ENCODE measurements at regions not wholly inside any gene's neighbourhood (a gene's known extent, or its start where the extent isn't known, plus 50 kb on each side); places are given as distances from the start of the nearest gene placed in this dataset.
"Not testable (repeated sequence)": the region's sequence is repeated elsewhere in the genome, so short reads cannot be mapped to it uniquely, and the experiment has no call there.

- H3K27ac ChIP-seq = no peak overlapping the region
- no peak overlapping the region for H3K4me2 ChIP-seq
- TF ChIP-seq Cebpa-rat (IDR thresholded peaks at IDR 0.05) = no peak
- H3K4me3 ChIP-seq = no peak overlapping the region
- H3K36me3 ChIP-seq = peaks cover 18% of the 10 kb centered on the region; the same call in 1 of the 2 replicates
- H3K9me3 ChIP-seq = no peaks in the 10 kb centered on the region
- no peak overlapping the region for H3K9ac ChIP-seq
- peaks cover 31% of the 10 kb centered on the region for H3K4me1 ChIP-seq
- peaks cover 94% of the 10 kb centered on the region for H4K20me1 ChIP-seq
- H3K27me3 ChIP-seq = no peaks in the 10 kb centered on the region
Observed at GRCh38 chr17:30720013-30720471, 104.5 kb downstream of the CRLF3 start.

DNA sequence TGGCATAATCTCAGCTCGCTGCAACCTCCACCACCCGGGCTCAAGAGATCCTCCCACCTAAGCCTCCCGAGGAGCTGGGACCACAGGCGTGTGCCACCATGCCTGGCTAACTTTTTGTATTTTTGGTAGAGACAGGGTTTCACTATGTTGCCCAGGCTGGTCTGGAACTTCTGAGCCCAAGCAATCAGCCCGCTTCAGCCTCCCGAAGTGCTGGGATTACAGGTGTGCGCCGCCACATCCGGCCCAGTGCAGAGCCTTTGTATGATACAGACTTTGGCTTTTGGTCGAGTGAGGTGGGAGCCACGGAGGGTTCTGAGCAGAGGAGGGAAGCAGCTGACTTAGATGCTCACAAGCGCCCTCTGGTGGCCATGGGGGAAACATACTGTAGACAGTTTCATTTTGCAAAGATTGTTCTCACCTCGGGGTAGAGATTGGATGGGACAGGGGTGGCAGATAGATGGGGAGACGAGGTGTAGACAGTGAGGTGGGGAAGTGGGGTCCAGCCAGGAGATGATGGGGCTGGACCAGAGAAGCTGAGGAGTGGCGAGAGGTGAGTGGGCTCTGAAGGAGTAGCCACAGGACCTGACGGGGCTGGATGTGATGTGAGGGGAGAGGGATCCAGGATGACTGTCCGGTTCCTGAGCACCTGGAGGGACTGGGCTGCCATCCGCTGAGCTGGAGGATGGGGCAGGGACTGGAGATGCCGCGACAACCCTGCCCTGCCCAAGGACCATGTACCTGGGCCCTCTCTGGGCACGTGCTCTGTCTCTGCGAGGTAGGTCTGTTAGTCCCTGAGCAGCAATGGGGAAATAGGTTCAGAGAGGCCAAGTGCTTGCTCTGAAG lies 105.1 kb downstream of the CRLF3 start:
- not testable (repeated sequence) for H3K9ac ChIP-seq, H3K9me3 ChIP-seq, H3K4me2 ChIP-seq, H3K4me3 ChIP-seq, H3K27ac ChIP-seq, H3K27me3 ChIP-seq
- Histone ChIP-seq H4K20me1 (peaks cover 100% of the 10 kb centered on the region), H3K4me1 (peaks cover 38% of the 10 kb centered on the region), H3K36me3 (peaks cover 18% of the 10 kb centered on the region; the same call in 1 of the 2 replicates)

DNA sequence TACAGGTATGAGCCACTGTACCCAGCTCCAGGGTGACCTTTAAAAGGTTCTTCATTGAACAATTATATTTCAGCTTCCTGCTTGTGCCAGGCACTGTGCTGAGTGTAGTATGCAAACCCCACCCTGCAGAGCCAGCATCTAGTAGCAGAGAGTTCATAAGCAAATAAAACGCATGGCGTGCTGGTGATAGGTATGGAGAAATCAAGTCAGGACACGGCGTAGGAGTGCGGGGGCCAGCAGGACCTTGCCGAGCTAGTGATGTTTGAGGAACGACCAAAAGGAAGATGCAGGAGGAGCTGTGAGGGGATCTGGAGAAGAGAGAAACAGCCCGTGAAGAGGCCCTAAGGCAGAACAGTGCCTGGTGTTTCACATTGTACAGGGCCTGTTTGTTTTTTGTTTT lies 105.8 kb downstream of the CRLF3 start:
- Histone ChIP-seq H3K36me3 (peaks cover 18% of the 10 kb centered on the region; the same call in 1 of the 2 replicates), H3K4me1 (peaks cover 44% of the 10 kb centered on the region), H4K20me1 (peaks cover 100% of the 10 kb centered on the region)
- H3K27ac ChIP-seq, H3K4me2 ChIP-seq, H3K27me3 ChIP-seq, H3K9me3 ChIP-seq, H3K4me3 ChIP-seq, H3K9ac ChIP-seq: not testable (repeated sequence)

DNA sequence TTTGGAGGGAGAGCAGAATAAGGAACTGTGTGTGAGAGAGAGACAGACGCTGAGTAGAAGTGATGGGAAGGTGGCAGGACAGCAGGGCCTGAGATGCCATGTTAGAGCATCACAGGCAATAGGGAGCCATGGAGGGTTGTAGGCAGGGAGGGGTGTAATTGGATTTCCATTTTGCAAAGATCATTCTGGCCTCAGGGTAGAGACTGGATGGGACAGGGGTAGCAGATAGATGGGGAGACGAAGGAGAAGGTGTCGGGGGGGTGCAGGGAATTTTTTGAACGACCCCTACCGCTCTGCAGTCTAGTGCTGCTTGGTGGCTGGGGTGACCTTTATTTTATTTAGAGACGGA lies 106.4 kb downstream of the CRLF3 start:
- not testable (repeated sequence) for H3K4me2 ChIP-seq, H3K9ac ChIP-seq, H3K27me3 ChIP-seq, H3K4me3 ChIP-seq, H3K27ac ChIP-seq, H3K9me3 ChIP-seq
- peaks cover 18% of the 10 kb centered on the region; the same call in 1 of the 2 replicates for H3K36me3 ChIP-seq
- peaks cover 44% of the 10 kb centered on the region for H3K4me1 ChIP-seq
- H4K20me1 ChIP-seq = peaks cover 100% of the 10 kb centered on the region

GRCh38 chr17:30717291-30718098 lies 107.0 kb downstream of the CRLF3 start:
- Histone ChIP-seq H3K27ac (no peak overlapping the region), H3K9me3 (no peaks in the 10 kb centered on the region), H3K36me3 (peaks cover 18% of the 10 kb centered on the region; the same call in 1 of the 2 replicates), H3K9ac (no peak overlapping the region), H3K4me2 (no peak overlapping the region), H3K4me3 (no peak overlapping the region), H3K27me3 (no peaks in the 10 kb centered on the region), H4K20me1 (peaks cover 100% of the 10 kb centered on the region), H3K4me1 (peaks cover 44% of the 10 kb centered on the region)
- no peak for TF ChIP-seq Cebpa-rat (IDR thresholded peaks at IDR 0.05)

- no peak overlapping the region for H3K4me2 ChIP-seq
- peaks cover 18% of the 10 kb centered on the region; the same call in 1 of the 2 replicates for H3K36me3 ChIP-seq
- no peak for TF ChIP-seq Cebpa-rat (IDR thresholded peaks at IDR 0.05)
- H3K4me1 ChIP-seq = peaks cover 44% of the 10 kb centered on the region
- H3K9me3 ChIP-seq = no peaks in the 10 kb centered on the region
- H4K20me1 ChIP-seq = peaks cover 100% of the 10 kb centered on the region
- H3K4me3 ChIP-seq = no peak overlapping the region
- H3K27me3 ChIP-seq = no peaks in the 10 kb centered on the region
- no peak overlapping the region for H3K27ac ChIP-seq
- H3K9ac ChIP-seq = no peak overlapping the region
Observed at GRCh38 chr17:30716461-30717290, 107.8 kb downstream of the CRLF3 start.

DNA sequence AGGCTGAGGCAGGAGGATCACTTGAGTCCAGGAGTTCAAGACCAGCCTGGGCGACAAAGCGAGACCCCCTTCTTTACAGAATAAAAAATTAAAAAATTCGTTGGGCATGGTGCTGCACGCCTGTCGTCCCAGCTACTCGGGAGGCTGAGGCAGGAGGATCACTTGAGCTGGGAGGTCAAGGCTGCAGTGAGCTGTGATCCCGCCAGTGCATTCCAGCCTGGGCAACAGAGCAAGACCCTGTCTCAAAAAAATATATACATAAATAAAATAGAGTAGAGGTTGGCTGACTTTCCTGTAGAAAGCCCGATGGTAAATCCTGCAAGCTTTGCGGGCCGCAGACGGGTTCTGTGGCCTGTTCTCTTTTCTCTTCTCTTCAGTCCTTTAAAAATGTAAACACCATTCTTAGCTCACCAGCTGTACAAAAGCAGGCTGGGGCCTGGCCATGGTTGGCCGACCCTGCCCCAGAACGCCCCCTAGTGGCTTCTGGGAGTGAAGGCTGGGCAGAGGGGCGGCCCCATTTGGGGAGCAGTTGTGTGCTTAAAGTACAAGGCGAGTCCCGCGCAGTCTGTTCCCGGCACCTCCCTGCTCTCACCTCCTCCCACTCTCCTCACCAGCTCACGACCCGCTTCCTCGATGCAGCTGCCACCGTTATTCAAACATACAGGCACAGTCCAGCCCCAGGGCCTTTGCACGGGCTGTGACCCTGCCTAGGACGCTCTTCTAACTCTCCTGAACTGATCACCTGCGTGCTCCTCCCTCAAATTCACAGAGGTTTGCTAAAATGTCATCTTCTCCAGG lies 109.5 kb downstream of the CRLF3 start:
- not testable (repeated sequence) for H3K9ac ChIP-seq, H3K27me3 ChIP-seq, H3K9me3 ChIP-seq, H3K27ac ChIP-seq, H3K4me3 ChIP-seq
- H3K36me3 ChIP-seq = peaks cover 14% of the 10 kb centered on the region; the same call in 1 of the 2 replicates
- H3K4me1 ChIP-seq = peaks cover 48% of the 10 kb centered on the region
- peak overlapping the region; percentile 26 for H3K4me2 ChIP-seq
- H4K20me1 ChIP-seq = peaks cover 100% of the 10 kb centered on the region

- H4K20me1 ChIP-seq = peaks cover 88% of the 10 kb centered on the region
- not testable (repeated sequence) for H3K27ac ChIP-seq, H3K27me3 ChIP-seq, H3K4me3 ChIP-seq, H3K9ac ChIP-seq, H3K9me3 ChIP-seq
- H3K4me2 ChIP-seq = peak overlapping the region; percentile 26; the same call in 1 of the 2 replicates
- peaks cover 14% of the 10 kb centered on the region; the same call in 1 of the 2 replicates for H3K36me3 ChIP-seq
- peaks cover 48% of the 10 kb centered on the region for H3K4me1 ChIP-seq
Observed at GRCh38 chr17:30713805-30714204, 110.7 kb downstream of the CRLF3 start.

DNA sequence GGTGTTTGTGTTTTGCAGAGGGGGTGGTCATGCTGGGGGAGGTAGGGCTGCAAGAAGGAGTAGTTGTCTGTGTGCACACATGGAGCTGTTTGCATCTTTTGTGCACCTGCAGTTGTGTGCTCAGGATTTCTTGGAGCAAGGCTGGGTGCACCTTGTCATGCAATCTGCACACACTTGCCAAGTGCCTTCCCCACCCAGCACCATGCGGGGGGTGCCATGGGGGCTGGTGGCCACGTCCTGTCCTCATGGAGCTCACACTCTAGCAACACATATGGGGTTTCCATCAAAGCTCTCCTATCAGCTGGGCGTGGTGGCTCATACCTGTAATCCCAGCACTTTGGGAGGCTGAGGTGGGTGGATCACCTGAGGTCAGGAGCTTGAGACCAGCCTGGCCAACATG lies 111.6 kb downstream of the CRLF3 start:
- not testable (repeated sequence) for H3K27me3 ChIP-seq, H3K27ac ChIP-seq, H3K4me3 ChIP-seq, H3K9ac ChIP-seq, H3K9me3 ChIP-seq
- Histone ChIP-seq H3K4me2 (peak overlapping the region; percentile 94), H3K36me3 (peaks cover 14% of the 10 kb centered on the region; the same call in 1 of the 2 replicates), H4K20me1 (peaks cover 79% of the 10 kb centered on the region), H3K4me1 (peaks cover 48% of the 10 kb centered on the region)

DNA sequence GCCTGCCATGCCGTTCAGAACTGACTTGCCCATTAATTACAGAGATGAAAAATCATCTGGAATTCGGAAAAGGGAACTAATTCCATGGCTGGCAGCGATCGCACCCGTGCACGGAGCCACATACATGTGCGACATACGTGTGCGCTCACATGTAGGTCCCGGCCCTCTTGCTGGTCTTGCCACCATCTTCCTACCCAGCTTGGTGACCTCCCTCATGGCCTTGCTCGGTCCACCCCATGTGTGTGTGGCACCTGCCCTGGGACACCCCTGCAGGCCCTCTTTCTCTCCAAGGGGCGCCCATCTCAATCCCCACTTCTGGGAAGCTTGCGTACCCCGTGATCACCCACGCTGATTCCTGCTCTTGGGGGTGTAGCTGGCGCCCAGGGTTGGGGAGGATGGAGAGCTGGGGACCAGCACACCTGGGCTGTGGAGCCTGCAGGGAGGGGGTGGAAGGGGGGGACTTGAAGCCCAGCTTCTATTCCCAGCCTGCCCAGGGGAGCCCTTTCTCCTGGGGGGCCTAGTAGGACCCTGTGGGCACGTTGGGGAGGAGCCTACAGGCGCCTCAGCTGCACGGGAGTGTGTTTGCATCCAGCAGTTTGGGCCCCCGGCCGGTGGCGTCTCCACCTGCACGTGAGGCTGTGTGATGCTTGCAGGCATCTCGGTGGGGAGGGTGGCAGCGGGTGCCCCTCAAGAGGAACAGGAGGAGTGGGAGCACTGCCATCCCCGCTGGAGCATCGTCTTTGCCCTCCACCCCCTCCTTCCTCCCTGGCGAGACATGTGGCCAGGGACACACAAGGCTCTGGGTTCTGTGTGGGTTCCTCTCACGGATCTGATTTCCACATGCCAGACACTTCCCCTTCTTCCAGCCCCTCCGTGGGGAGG lies 112.6 kb downstream of the CRLF3 start:
- not testable (repeated sequence) for H3K27me3 ChIP-seq, H3K9ac ChIP-seq, H3K36me3 ChIP-seq, H3K9me3 ChIP-seq
- Histone ChIP-seq H3K4me3 (peak overlapping the region; percentile 89; the same call in 1 of the 2 replicates), H3K4me2 (peak overlapping the region; percentile 94), H3K27ac (peak overlapping the region; percentile 18; the same call in 1 of the 2 replicates), H3K4me1 (peaks cover 56% of the 10 kb centered on the region), H4K20me1 (peaks cover 69% of the 10 kb centered on the region)

GRCh38 chr17:30711176-30711575 lies 113.3 kb downstream of the CRLF3 start:
- Histone ChIP-seq H3K4me3 (peak overlapping the region; percentile 89), H3K9ac (peak overlapping the region; percentile 94; the same call in 1 of the 2 replicates), H3K4me1 (peaks cover 63% of the 10 kb centered on the region), H4K20me1 (peaks cover 62% of the 10 kb centered on the region), H3K4me2 (peak overlapping the region; percentile 94)
- H3K36me3 ChIP-seq, H3K27me3 ChIP-seq, H3K9me3 ChIP-seq, H3K27ac ChIP-seq: not testable (repeated sequence)

Data from BLaER1 (cell line).